Activated CD8-positive, alpha-beta memory T cell treated with anti-CD3 and anti-CD28 coated beads for 1 hour (primary cell): ENCODE measurements at regions not wholly inside any gene's neighbourhood (a gene's known extent, or its start where the extent isn't known, plus 50 kb on each side); places are given as distances from the start of the nearest gene placed in this dataset.
"Not testable (repeated sequence)": the region's sequence is repeated elsewhere in the genome, so short reads cannot be mapped to it uniquely, and the experiment has no call there.

Source experiments
- DNase-seq, 2 donors: peaks; one replicate each; pipeline ENCODE4 v3.0.0-alpha.2; 2020; ENCODE audit warnings: low read depth in 1 of 2; ENCODE audit errors: extremely low read depth in 1 of 2

GRCh38 chr14:87640553-87640952 is 352.4 kb downstream of the GALC start:
- DNase-seq, result no peak

DNA sequence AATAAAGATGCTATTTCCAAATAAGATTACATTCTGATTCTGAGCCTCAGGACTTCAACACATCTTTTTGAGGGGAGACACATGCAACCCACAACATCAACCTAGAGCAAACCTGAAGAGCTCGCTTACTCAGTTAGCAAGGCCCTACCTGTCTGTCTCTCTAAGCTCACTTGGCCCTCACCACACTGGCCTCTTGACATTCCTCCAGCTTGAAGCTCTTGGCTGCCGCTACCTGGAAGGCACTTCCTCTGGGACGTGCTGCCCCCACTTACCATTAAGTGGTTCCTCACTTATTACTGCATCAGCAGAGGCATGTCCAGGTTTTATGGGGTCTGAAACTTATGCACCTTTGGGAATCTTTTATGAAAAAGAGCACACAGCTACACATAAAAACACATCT is 354.8 kb downstream of the GALC start:
- DNase-seq, result no peak

DNA sequence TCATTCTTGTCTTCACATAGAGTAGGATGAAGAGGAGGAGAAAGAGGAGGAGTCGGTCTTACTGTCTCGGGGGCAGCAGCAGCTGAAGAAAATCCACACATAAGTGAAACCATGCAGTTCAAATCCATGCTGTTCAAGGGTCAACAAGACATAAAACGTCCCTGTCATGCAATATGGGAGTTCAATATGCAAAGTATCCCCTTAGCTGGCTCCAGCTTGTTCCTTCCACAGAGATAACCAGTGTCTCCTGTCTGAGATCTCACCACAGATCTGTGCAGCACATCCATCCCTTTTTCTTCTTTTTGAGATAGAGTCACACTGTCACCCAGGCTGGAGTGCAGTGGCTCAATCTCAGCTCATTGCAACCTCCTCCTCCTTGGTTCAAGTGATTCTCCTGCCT is 357.5 kb downstream of the GALC start:
- DNase-seq, result no peak

- no peak for DNase-seq
Measured at GRCh38 chr14:87632796-87633195, 360.2 kb downstream of the GALC start.

- DNase-seq, result no peak
Measured at GRCh38 chr14:87630846-87631245, 362.1 kb downstream of the GALC start.

DNA sequence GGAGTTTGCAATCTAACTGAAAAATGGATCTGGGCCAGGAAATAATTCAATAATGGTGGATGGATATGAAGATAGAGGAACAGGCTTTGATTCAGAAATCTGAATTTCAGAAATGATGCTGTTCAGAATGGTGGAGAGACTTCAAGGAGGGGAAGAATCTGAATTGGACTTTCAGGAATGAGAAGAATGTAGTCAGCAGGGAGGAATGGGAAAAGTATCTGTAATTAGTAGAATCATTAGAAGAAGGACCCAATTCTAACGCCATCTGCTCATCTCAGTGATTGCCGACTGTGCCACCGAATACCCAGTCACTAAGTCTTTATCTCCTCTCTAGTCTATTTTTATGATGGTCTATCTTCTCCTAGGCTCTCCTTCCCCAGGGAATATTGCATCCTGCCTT is 363.2 kb downstream of the GALC start:
- no peak for DNase-seq

DNA sequence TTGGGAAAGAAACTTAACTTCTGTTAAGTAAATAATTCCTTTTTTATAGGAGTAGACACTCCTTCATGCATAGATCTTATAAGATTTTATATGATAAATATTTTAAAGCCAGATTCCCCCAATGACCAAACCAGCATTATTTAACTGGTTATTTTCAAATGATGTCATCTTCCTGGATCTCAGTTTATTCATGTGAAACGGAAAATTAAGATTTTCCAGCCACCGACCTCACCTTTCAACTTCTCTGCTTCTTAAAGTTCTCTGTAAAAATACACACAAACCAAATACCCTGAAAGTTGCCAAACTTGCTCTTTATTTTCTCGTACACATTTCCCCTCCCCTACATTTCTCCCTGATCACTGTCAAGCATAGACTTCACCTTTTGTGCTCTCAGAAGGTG is 364.2 kb downstream of the GALC start:
- no peak for DNase-seq

DNA sequence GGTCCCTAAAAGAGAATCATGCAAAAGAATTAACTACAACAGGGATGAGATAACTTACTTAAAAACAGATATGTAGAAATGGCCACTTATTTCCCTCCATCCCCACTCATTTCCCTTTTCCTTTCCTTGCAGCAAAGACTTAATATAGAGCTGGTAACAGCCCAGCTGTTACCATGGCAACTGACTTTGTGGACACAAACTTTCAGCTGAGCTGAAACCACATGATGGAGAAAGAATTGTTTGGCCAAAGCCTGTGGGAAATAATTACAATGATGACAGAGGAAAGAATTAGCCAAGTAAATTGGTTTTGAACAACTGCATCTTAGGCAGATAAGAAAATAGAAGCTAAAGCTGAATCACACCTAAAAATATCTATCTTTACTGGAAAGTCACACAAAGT is 364.9 kb downstream of the GALC start:
- no peak for DNase-seq

DNA sequence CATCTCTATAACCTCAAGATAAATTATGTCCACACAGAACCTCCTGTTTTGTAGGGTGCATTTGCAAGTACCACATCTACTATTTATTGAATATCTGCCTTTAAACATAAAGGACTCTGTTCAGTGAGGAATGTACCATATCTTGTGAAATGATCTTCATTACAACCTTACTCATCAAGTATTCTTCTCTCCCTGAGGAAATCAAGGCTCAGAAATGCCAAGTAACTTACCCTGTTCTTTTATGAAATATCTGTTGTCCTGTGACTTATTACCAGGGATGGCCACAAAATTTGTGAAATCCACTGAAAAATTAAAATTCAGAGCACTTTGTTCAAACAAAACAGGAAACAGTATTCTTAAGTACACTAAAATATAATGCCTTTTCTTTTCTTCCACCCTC is 366.7 kb downstream of the GALC start:
- no peak for DNase-seq

DNA sequence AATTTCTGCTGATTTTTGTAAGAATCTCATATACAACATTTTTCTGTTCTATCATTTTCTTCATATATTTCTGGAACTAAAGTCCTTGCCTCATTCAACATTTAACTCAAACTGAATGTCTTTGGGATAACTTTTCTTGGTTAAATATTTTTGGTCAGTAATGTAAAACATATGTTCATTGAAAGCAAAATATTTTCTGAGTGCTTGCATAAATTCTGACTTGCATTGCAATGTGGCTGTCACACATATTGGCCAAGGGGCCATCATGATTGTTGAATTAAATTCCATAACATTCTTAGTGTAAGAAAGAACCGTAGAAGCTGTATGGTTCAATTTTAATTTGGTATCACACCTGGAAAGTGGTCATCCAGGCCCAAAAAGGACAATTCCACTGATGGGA is 369.4 kb downstream of the GALC start:
- DNase-seq, result no peak

DNA sequence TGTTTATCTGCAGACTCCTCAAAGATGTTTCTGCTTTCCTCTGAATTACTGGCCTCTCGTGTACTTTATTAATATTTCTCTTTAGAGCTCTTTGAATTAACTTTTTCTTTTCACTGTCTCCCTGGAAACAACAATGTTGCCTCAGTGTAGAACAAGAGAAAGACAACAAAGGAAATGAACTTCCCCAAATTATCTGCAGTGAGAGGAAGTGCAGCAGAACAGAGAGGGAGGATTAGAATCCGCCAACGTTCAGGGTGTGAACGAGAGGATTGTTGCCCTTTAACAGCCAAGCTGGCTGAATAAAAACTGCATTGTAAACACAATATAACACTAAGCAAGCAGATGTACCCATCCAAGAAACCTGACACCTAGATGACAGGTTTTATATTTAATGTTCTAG is 375.9 kb downstream of the GALC start:
- DNase-seq, result no peak

GRCh38 chr14:87615822-87616679 is 376.9 kb downstream of the GALC start:
- DNase-seq, result no peak

DNA sequence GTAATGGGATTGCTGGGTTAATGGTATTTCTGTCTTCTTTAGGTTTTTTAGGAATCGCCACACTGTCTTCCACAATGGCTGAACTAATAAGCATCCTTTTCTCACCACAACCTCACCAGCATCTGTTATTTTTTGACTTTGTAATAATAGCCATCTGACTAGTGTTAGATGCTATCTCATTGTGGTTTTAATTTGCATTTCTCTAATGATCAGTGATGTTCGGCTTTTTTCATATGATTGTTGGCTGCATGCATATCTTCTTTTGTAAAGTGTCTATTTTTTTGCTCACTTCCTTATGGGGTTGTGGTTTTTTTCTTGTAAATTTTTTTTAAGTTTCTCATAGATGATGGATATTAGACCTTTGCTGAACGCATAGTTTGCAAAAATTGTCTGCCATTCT is 377.9 kb downstream of the GALC start:
- no peak for DNase-seq

GRCh38 chr14:87613881-87614280 is 379.1 kb downstream of the GALC start:
- DNase-seq, result no peak

GRCh38 chr14:87607056-87607455 is 385.9 kb downstream of the GALC start:
- not testable (repeated sequence) for DNase-seq

- DNase-seq, result no peak
Measured at GRCh38 chr14:87601036-87601435, 391.9 kb downstream of the GALC start.

DNA sequence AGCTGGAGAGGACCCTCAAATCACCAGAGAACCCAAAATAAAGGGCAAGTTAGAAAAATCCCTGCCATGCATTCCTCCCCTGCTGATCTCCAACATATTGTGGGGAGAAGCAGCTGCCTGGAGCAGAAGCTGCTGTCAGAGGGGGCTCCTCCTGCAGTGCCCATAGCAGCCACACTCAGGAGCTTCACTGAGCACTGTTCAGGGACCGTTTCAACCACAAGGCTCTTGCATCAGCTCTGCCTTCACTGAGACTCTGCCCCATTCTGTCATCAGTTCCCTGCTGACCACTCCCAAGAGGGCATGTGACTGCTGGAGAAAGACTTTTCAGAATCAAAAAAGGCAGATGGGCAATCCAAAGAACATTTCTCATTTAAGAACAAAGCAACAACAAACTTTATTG is 392.7 kb downstream of the GALC start:
- DNase-seq, result no peak

DNA sequence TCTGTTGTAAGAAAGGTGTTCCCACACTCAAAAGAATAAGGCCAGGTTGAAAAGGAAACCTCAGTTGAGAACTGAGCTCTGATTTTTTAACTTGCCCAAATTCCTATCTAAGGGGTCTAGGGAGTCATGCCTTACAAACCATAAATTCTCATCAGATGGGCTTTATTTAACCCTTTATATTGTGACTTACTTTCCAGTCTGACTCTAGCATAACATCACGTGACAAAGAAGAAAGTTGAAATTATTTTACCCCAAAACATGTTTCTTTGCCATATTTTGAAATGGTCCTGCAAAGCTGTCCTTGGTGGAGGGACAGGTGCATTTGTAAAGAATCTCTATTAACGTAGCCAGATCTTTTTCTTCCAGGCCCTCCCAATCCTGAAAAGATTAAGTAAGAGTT is 411.7 kb downstream of the GALC start:
- DNase-seq, result no peak

DNA sequence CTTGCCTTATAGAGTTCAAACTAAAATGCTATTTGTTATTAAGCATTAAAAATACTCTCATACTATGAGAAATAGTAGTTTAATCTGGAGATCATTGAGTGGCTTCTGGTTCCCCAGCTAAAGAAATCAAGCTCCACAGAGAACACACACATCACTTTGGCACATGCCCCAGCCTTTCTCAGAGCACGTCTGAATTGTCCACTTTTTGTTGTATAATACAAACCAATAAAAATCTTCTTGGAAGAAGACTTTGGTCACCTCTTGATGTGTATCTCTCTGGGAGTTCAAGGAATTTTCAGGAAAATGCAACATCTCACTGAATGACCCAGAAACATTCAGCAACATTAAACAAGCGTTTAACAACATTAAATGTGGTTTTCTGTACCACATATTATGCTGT is 413.9 kb downstream of the GALC start:
- no peak for DNase-seq

GRCh38 chr14:87575378-87575777 is 417.6 kb downstream of the GALC start:
- no peak for DNase-seq

DNA sequence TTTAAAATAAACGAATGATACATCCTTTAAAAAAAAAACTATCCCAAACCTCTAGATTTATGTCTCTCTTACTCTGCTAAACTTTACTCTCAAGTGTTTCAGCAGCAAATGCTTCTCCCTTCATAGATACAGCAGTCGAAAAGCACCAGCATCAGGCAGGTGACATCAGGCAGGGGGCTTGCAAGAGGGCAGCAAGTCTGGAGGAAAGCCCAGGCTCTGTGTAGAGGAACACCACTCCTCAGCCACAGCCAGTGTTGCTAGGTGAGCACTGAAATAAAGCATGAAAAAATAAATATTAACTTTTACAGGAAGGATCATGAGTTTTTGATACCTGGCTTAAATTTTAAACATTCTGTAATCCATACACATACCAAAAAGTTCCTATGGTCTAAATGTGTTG is 419.4 kb downstream of the GALC start:
- DNase-seq, result no peak

- no peak for DNase-seq
Measured at GRCh38 chr14:87567618-87568295, 425.2 kb downstream of the GALC start.

GRCh38 chr14:87566991-87567390 is 426.0 kb downstream of the GALC start:
- DNase-seq, result no peak
